HG03575 (cell line): ENCODE measurements at regions not wholly inside any gene's neighbourhood (a gene's known extent, or its start where the extent isn't known, plus 50 kb on each side); places are given as distances from the start of the nearest gene placed in this dataset.

ENCODE experiments used
- ATAC-seq: cut with Tn5 transposase; IDR thresholded peaks from one replicate; pipeline ENCODE4 v1.9.1; 2021; ENCODE audit not compliant: unreplicated experiment, insufficient number of reproducible peaks, low FRiP score; ENCODE audit errors: extremely low read depth

GRCh38 chr14:87829543-87829942 is 163.4 kb downstream of the GALC start:
- no peak for ATAC-seq

GRCh38 chr14:87824266-87824665 is 168.7 kb downstream of the GALC start:
- no peak for ATAC-seq

- no peak for ATAC-seq
These were observed 176.6 kb downstream of the GALC start for GRCh38 chr14:87816416-87816815.

- no peak for ATAC-seq
These were observed 177.9 kb downstream of the GALC start for GRCh38 chr14:87815121-87815520.

GRCh38 chr14:87813686-87814085 is 179.3 kb downstream of the GALC start:
- ATAC-seq = no peak

GRCh38 chr14:87813211-87813610 is 179.8 kb downstream of the GALC start:
- no peak for ATAC-seq

GRCh38 chr14:87811246-87811645 is 181.7 kb downstream of the GALC start:
- no peak for ATAC-seq

GRCh38 chr14:87810711-87811110 is 182.3 kb downstream of the GALC start:
- no peak for ATAC-seq

- ATAC-seq = no peak
These were observed 183.7 kb downstream of the GALC start for GRCh38 chr14:87809261-87809660.

GRCh38 chr14:87805315-87805723 is 187.7 kb downstream of the GALC start:
- no peak for ATAC-seq

- ATAC-seq = no peak
These were observed 192.8 kb downstream of the GALC start for GRCh38 chr14:87800216-87800615.

- ATAC-seq = no peak
These were observed 193.6 kb downstream of the GALC start for GRCh38 chr14:87799400-87799799.

GRCh38 chr14:87797001-87797400 is 196.0 kb downstream of the GALC start:
- no peak for ATAC-seq

- no peak for ATAC-seq
These were observed 198.4 kb downstream of the GALC start for GRCh38 chr14:87794561-87794960.

- no peak for ATAC-seq
These were observed 207.1 kb downstream of the GALC start for GRCh38 chr14:87785897-87786296.

GRCh38 chr14:87784386-87784785 is 208.6 kb downstream of the GALC start:
- ATAC-seq = no peak

GRCh38 chr14:87783071-87783470 is 209.9 kb downstream of the GALC start:
- no peak for ATAC-seq

GRCh38 chr14:87772854-87773253 is 220.1 kb downstream of the GALC start:
- ATAC-seq = no peak

- ATAC-seq = no peak
These were observed 225.4 kb downstream of the GALC start for GRCh38 chr14:87767567-87767901.

- ATAC-seq = no peak
These were observed 234.1 kb downstream of the GALC start for GRCh38 chr14:87758876-87759275.

GRCh38 chr14:87756661-87757060 is 236.3 kb downstream of the GALC start:
- no peak for ATAC-seq
